ENCODE measurements at regions not wholly inside any gene's neighbourhood (a gene's known extent, or its start where the extent isn't known, plus 50 kb on each side); places are given as distances from the start of the nearest gene placed in this dataset.

DNA sequence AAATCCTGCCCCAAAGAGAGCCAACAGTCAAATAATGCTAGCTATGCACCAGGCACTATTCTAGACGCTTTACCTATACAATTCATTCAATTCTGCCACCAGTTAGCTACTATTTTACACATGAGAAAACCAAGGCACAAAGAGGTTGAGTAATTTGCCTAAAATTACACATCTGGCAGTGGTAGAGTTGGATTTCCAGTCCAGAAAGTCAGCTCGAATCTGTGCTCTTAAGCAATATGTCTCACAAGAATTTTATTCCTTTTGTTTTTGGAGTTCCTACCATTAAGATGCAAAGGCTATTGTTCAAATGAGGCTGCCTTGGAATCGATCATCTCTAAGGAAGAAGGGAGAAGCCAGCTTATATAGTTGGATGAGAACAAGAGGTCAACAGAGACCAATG lies 256.9 kb upstream of the RASA1 start:
- Histone ChIP-seq H3K14ac (replicated peaks; ENCODE audit: low read depth, low read length) (no peak overlapping the region), H2BK5ac (ENCODE audit: low read depth, low read length, poor library complexity, severe bottlenecking) (no peak overlapping the region), H3K4me2 (ENCODE audit: low read depth, low read length) (no peak overlapping the region), H3K4me1 (ENCODE audit: control insufficient read depth, insufficient read depth, low read length) (peaks cover 2% of the 10 kb centered on the region; the same call in 1 of the 2 replicates), H3K23ac (ENCODE audit: low read depth, low read length) (no peak overlapping the region), H2BK20ac (ENCODE audit: low read depth, low read length) (no peak overlapping the region), H3K56ac (ENCODE audit: extremely low read depth, insufficient read depth, low read length) (no peak overlapping the region), H3K79me1 (ENCODE audit: low read depth in 1 of 2, low read length in 2 of 2) (no peaks in the 10 kb centered on the region), H3K9me3 (ENCODE audit: control insufficient read depth, insufficient read depth, low read length) (no peaks in the 10 kb centered on the region), H3K27ac (ENCODE audit: insufficient read depth, low read length) (no peak overlapping the region), H2BK120ac (ENCODE audit: low read depth, low read length) (no peak overlapping the region), H2AFZ (replicated peaks; ENCODE audit: low read length, poor library complexity) (no peak overlapping the region), H3K4ac (ENCODE audit: low read depth, low read length) (no peak overlapping the region), H3K9ac (ENCODE audit: low read depth, low read length) (no peak overlapping the region), H2AK9ac (replicated peaks; ENCODE audit: low read depth, low read length, poor library complexity) (no peak overlapping the region), H2BK15ac (ENCODE audit: low read depth, low read length) (no peak overlapping the region), H3K4me3 (ENCODE audit: insufficient read depth, low read depth, low read length) (no peak overlapping the region), H3K36me3 (ENCODE audit: control insufficient read depth, insufficient read depth, low read length) (no peaks in the 10 kb centered on the region), H4K20me1 (ENCODE audit: insufficient read depth, low read length) (no peaks in the 10 kb centered on the region), H2AK5ac (ENCODE audit: low read depth, low read length) (no peak overlapping the region), H3K27me3 (ENCODE audit: control insufficient read depth, insufficient read depth, low read length) (no peaks in the 10 kb centered on the region), H3K18ac (ENCODE audit: low read depth, low read length) (no peak overlapping the region), H4K91ac (ENCODE audit: insufficient read depth, low read depth, low read length) (no peak overlapping the region), H4K5ac (ENCODE audit: low read depth, low read length) (no peak overlapping the region), H3K9me1 (ENCODE audit: insufficient read depth, low read length) (no peaks in the 10 kb centered on the region), H4K8ac (ENCODE audit: low read depth in 2 of 2, low read length in 2 of 2) (no peak overlapping the region)
- no peak for ATAC-seq (ENCODE audit: low read depth)
- TF ChIP-seq CEBPB (IDR thresholded peaks at IDR 0.05; ENCODE audit: low read depth, low read length) = no peak
- no peak for TF ChIP-seq RAD21 (IDR thresholded peaks at IDR 0.05; ENCODE audit: low read length)
- no peak for TF ChIP-seq SMC3 (IDR thresholded peaks at IDR 0.05; ENCODE audit: low read depth, low read length)
- no peak for TF ChIP-seq MAFK (IDR thresholded peaks at IDR 0.05; ENCODE audit: low read depth, low read length)
- no peak for TF ChIP-seq POLR2A (IDR thresholded peaks at IDR 0.05; ENCODE audit: low read depth, low read length)
- TF ChIP-seq RCOR1 (IDR thresholded peaks at IDR 0.05; ENCODE audit: insufficient replicate concordance, low read length) = no peak
- TF ChIP-seq, protein P1, sequence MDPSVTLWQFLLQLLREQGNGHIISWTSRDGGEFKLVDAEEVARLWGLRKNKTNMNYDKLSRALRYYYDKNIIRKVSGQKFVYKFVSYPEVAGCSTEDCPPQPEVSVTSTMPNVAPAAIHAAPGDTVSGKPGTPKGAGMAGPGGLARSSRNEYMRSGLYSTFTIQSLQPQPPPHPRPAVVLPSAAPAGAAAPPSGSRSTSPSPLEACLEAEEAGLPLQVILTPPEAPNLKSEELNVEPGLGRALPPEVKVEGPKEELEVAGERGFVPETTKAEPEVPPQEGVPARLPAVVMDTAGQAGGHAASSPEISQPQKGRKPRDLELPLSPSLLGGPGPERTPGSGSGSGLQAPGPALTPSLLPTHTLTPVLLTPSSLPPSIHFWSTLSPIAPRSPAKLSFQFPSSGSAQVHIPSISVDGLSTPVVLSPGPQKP (IDR thresholded peaks at IDR 0.05; ENCODE audit: borderline replicate concordance, low read depth, low read length) = no peak
- no peak for TF ChIP-seq CHD1 (IDR thresholded peaks at IDR 0.05; ENCODE audit: low read depth, low read length)
- TF ChIP-seq NFE2L2 (IDR thresholded peaks at IDR 0.05; ENCODE audit: low read depth, low read length) = no peak
- TF ChIP-seq BHLHE40 (IDR thresholded peaks at IDR 0.05; ENCODE audit: low read depth, low read length) = no peak
- TF ChIP-seq RFX5 (IDR thresholded peaks at IDR 0.05; ENCODE audit: low read depth, low read length) = no peak
- no peak for TF ChIP-seq FOS (IDR thresholded peaks at IDR 0.05; ENCODE audit: low read depth, low read length)
- intact Hi-C loops (cut with micrococcal nuclease) (no loop called here), in situ Hi-C loops (cut with MboI; ENCODE audit: low sequenced_read_pairs) (no loop called here), dilution Hi-C loops (cut with HindIII; ENCODE audit: low sequenced_read_pairs, unreplicated experiment) (no loop called here)
- 57% methylated on average over 1 of the region's 3 CpGs; no CpG with 5 or more reads in 1 of the 2 experiments for WGBS, 2 experiments (ENCODE audit: extremely low coverage in 2 of 2, insufficient read length in 1 of 2)
- CTCF ChIA-PET = interaction anchor here (0.9 kb wide), 1 partner anchor 10 kb away, joined by 3 read pairs; no protein-coding TSS in a partner anchor
- no peak for DNase-seq
- BruUV-seq (replicated peaks) = no TSS peak
- POLR2A ChIA-PET (ENCODE audit: unreplicated experiment) = no interaction called here
